ENCODE measurements at regions not wholly inside any gene's neighbourhood (a gene's known extent, or its start where the extent isn't known, plus 50 kb on each side); places are given as distances from the start of the nearest gene placed in this dataset.
"Not testable (repeated sequence)": the region's sequence is repeated elsewhere in the genome, so short reads cannot be mapped to it uniquely, and the experiment has no call there.

DNA sequence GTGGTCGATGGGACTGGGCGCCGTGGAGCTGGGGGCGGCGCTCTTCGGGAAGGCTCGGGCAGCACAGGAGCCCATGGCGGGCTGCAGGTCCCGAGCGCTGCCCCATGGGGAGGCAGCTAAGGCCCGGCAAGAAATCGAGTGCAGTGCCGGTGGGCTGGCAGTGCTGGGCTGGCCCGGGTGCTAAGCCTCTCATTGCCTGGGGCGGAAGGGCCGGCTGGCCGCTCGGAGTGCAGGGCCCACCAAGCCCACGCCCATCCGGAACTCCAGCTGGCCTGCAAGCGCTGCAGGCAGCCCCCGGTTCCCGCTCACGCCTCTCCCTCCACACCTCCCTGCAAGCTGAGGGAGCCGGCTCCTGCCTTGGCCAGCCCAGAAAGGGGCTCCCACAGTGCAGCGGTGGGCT, 748.4 kb upstream of the NRXN1 start:
- Histone ChIP-seq H3K27me3 (no peaks in the 10 kb centered on the region), H3K4me3 (no peak overlapping the region), H3K36me3 (no peaks in the 10 kb centered on the region), H3K4me1 (no peaks in the 10 kb centered on the region), H3K9me3 (no peaks in the 10 kb centered on the region), H3K27ac (no peak overlapping the region)
- TF ChIP-seq CTCF (IDR thresholded peaks at IDR 0.05) (no peak), POLR2A (IDR thresholded peaks at IDR 0.05) (no peak)
- ATAC-seq: no peak
- WGBS (ENCODE audit: insufficient coverage, low coverage, low lambda C conversion rate, missing lambda C conversion rate): 100% methylated on average over 1 of the region's 26 CpGs
- DNase-seq: no peak
- intact Hi-C loops (cut with DNase I): no loop called here

GRCh38 chr2:51779723-51780122, 747.8 kb upstream of the NRXN1 start:
- WGBS (ENCODE audit: insufficient coverage, low coverage, low lambda C conversion rate, missing lambda C conversion rate): 65% methylated on average over 3 of the region's 7 CpGs
- H3K4me1 ChIP-seq; intact Hi-C loops (cut with DNase I); ATAC-seq; H3K27ac ChIP-seq; H3K4me3 ChIP-seq; H3K27me3 ChIP-seq; H3K9me3 ChIP-seq; H3K36me3 ChIP-seq; DNase-seq: not testable (repeated sequence)

DNA sequence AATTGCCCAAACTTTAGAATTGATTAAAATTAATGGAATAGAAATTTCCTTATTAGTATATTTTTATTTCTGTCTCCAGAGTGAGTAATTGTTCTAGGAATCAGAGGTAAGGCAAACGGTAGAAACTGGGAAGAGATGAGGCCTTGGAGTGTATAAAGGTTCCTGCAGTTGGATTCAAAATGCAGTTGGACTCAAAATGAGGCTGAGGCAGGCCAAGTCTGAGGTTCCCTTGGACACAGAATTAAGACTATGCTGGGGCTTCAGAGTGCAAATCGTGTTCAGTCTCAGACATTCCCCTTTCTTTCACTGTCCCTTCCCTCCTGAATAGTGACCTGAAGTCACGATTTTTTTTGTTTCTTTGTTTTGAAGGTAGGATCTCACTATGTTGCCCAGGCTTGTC, 746.9 kb upstream of the NRXN1 start:
- intact Hi-C loops (cut with DNase I): no loop called here
- DNase-seq (no peak), ATAC-seq (no peak)
- Histone ChIP-seq H3K27ac (no peak overlapping the region), H3K36me3 (no peaks in the 10 kb centered on the region), H3K27me3 (no peaks in the 10 kb centered on the region), H3K4me1 (no peaks in the 10 kb centered on the region), H3K9me3 (no peaks in the 10 kb centered on the region), H3K4me3 (no peak overlapping the region)
- TF ChIP-seq CTCF (IDR thresholded peaks at IDR 0.05) (no peak), POLR2A (IDR thresholded peaks at IDR 0.05) (no peak)
- WGBS (ENCODE audit: insufficient coverage, low coverage, low lambda C conversion rate, missing lambda C conversion rate): 58% methylated on average over 3 of the region's 3 CpGs

- H3K4me1 ChIP-seq; H3K27me3 ChIP-seq; ATAC-seq; H3K36me3 ChIP-seq; H3K27ac ChIP-seq; intact Hi-C loops (cut with DNase I); H3K9me3 ChIP-seq; H3K4me3 ChIP-seq; DNase-seq: not testable (repeated sequence)
- WGBS (ENCODE audit: insufficient coverage, low coverage, low lambda C conversion rate, missing lambda C conversion rate): 67% methylated on average over 1 of the region's 12 CpGs
Measured at GRCh38 chr2:51774606-51775005, 742.7 kb upstream of the NRXN1 start.

- DNase-seq (no peak), ATAC-seq (no peak)
- H3K27me3 ChIP-seq: no peaks in the 10 kb centered on the region
- H3K36me3 ChIP-seq: no peaks in the 10 kb centered on the region
- no peak overlapping the region for H3K27ac ChIP-seq
- no peak overlapping the region for H3K4me3 ChIP-seq
- no peaks in the 10 kb centered on the region for H3K9me3 ChIP-seq
- intact Hi-C loops (cut with DNase I): no loop called here
- no peaks in the 10 kb centered on the region for H3K4me1 ChIP-seq
- TF ChIP-seq POLR2A (IDR thresholded peaks at IDR 0.05): no peak
- TF ChIP-seq CTCF (IDR thresholded peaks at IDR 0.05): no peak
Measured at GRCh38 chr2:51760441-51760840, 728.5 kb upstream of the NRXN1 start.

DNA sequence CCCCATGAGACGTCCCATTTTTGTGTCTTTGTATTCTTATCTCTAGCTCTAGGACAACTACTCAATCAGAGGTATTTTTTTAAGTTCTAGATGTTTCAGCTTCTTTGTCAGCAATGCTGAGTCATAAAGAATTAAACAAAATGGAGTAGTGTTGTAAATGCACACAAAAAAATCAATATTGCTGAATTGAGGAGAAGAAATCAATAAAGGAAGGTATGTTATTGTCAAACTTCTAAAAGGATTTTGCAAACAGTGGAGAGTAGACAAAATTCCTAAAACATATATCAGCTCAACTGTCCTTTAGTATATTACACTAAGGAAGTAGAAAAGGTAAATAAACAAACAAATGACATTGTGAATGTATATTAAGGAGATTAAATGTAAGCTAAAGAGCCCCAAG, 726.1 kb upstream of the NRXN1 start:
- ATAC-seq (no peak), DNase-seq (no peak)
- no peak overlapping the region for H3K4me3 ChIP-seq
- H3K27ac ChIP-seq: no peak overlapping the region
- TF ChIP-seq POLR2A (IDR thresholded peaks at IDR 0.05) (no peak), CTCF (IDR thresholded peaks at IDR 0.05) (no peak)
- intact Hi-C loops (cut with DNase I): no loop called here
- H3K27me3 ChIP-seq: no peaks in the 10 kb centered on the region
- no peaks in the 10 kb centered on the region for H3K4me1 ChIP-seq
- no peaks in the 10 kb centered on the region for H3K36me3 ChIP-seq
- no peaks in the 10 kb centered on the region for H3K9me3 ChIP-seq
- 60% methylated on average over 1 of the region's 1 CpG for WGBS (ENCODE audit: insufficient coverage, low coverage, low lambda C conversion rate, missing lambda C conversion rate)

Measured in right lobe of liver (tissue), 6 donors.